ENCODE measurements at regions not wholly inside any gene's neighbourhood (a gene's known extent, or its start where the extent isn't known, plus 50 kb on each side); places are given as distances from the start of the nearest gene placed in this dataset.

- H3K36me3 ChIP-seq = no peaks in the 10 kb centered on the region
- intact Hi-C loops (cut with DNase I) = no loop called here
- no peak for ATAC-seq
These were observed 355.0 kb upstream of the SLC30A5 start for GRCh38 chr5:68738841-68739240.

GRCh38 chr5:68739752-68740151 is 354.1 kb upstream of the SLC30A5 start:
- H3K36me3 ChIP-seq = no peaks in the 10 kb centered on the region
- no peak overlapping the region for H3K27ac ChIP-seq
- DNase-seq = no peak
- no peaks in the 10 kb centered on the region for H3K9me3 ChIP-seq
- H3K27me3 ChIP-seq = no peaks in the 10 kb centered on the region
- intact Hi-C loops (cut with DNase I) = no loop called here
- H3K4me1 ChIP-seq = no peaks in the 10 kb centered on the region
- TF ChIP-seq CTCF (IDR thresholded peaks at IDR 0.05) = no peak
- ATAC-seq = no peak
- no peak overlapping the region for H3K4me3 ChIP-seq

More at GRCh38 chr5:68738841-68739240, 355.0 kb upstream of the SLC30A5 start:
- no peak for DNase-seq
- Histone ChIP-seq H3K27ac (no peak overlapping the region), H3K27me3 (no peaks in the 10 kb centered on the region), H3K4me3 (no peak overlapping the region), H3K9me3 (no peaks in the 10 kb centered on the region), H3K4me1 (no peaks in the 10 kb centered on the region)
- TF ChIP-seq CTCF (IDR thresholded peaks at IDR 0.05) = no peak

- DNase-seq (no peak), ATAC-seq (no peak)
- intact Hi-C loops (cut with DNase I) = no loop called here
- Histone ChIP-seq H3K4me3 (no peak overlapping the region), H3K36me3 (no peaks in the 10 kb centered on the region), H3K4me1 (no peaks in the 10 kb centered on the region), H3K9me3 (no peaks in the 10 kb centered on the region), H3K27me3 (no peaks in the 10 kb centered on the region), H3K27ac (no peak overlapping the region)
- no peak for TF ChIP-seq CTCF (IDR thresholded peaks at IDR 0.05)
These were observed 353.4 kb upstream of the SLC30A5 start for GRCh38 chr5:68740226-68740910.

- H3K4me1 ChIP-seq = no peaks in the 10 kb centered on the region
- DNase-seq (no peak), ATAC-seq (no peak)
- no peaks in the 10 kb centered on the region for H3K9me3 ChIP-seq
- TF ChIP-seq CTCF (IDR thresholded peaks at IDR 0.05) = no peak
- intact Hi-C loops (cut with DNase I) = no loop called here
- no peaks in the 10 kb centered on the region for H3K27me3 ChIP-seq
- H3K4me3 ChIP-seq = no peak overlapping the region
- no peaks in the 10 kb centered on the region for H3K36me3 ChIP-seq
- H3K27ac ChIP-seq = no peak overlapping the region
These were observed 349.6 kb upstream of the SLC30A5 start for GRCh38 chr5:68744206-68744605.

- no peak for TF ChIP-seq CTCF (IDR thresholded peaks at IDR 0.05)
- peak; percentile 46 for ATAC-seq
- Histone ChIP-seq H3K9me3 (no peaks in the 10 kb centered on the region), H3K4me3 (no peak overlapping the region), H3K36me3 (no peaks in the 10 kb centered on the region), H3K4me1 (no peaks in the 10 kb centered on the region), H3K27ac (no peak overlapping the region), H3K27me3 (no peaks in the 10 kb centered on the region)
- DNase-seq = peak in 1 of 4 donors; percentile 32
- intact Hi-C loops (cut with DNase I) = no loop called here
These were observed 348.4 kb upstream of the SLC30A5 start for GRCh38 chr5:68745448-68745847.
